ENCODE measurements at regions not wholly inside any gene's neighbourhood (a gene's known extent, or its start where the extent isn't known, plus 50 kb on each side); places are given as distances from the start of the nearest gene placed in this dataset.

- TF ChIP-seq, protein P1, sequence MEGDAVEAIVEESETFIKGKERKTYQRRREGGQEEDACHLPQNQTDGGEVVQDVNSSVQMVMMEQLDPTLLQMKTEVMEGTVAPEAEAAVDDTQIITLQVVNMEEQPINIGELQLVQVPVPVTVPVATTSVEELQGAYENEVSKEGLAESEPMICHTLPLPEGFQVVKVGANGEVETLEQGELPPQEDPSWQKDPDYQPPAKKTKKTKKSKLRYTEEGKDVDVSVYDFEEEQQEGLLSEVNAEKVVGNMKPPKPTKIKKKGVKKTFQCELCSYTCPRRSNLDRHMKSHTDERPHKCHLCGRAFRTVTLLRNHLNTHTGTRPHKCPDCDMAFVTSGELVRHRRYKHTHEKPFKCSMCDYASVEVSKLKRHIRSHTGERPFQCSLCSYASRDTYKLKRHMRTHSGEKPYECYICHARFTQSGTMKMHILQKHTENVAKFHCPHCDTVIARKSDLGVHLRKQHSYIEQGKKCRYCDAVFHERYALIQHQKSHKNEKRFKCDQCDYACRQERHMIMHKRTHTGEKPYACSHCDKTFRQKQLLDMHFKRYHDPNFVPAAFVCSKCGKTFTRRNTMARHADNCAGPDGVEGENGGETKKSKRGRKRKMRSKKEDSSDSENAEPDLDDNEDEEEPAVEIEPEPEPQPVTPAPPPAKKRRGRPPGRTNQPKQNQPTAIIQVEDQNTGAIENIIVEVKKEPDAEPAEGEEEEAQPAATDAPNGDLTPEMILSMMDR (IDR thresholded peaks at IDR 0.05): no peak
- no peak for TF ChIP-seq POLR2A (IDR thresholded peaks at IDR 0.05)
Measured at GRCh38 chr21:35139382-35139715, 90.2 kb upstream of the RUNX1 start.

Measured in adrenal gland (tissue), 5 donors.